CD4-positive, alpha-beta T cell treated with Interleukin-6 at 100 ng/mL for 8 hours (primary cell): ENCODE measurements at regions not wholly inside any gene's neighbourhood (a gene's known extent, or its start where the extent isn't known, plus 50 kb on each side); places are given as distances from the start of the nearest gene placed in this dataset.

Experiments used
- DNase-seq: peaks from one replicate; pipeline ENCODE4 v3.0.0-alpha.2; 2020; ENCODE audit warnings: mixed read lengths, low spot score

DNA sequence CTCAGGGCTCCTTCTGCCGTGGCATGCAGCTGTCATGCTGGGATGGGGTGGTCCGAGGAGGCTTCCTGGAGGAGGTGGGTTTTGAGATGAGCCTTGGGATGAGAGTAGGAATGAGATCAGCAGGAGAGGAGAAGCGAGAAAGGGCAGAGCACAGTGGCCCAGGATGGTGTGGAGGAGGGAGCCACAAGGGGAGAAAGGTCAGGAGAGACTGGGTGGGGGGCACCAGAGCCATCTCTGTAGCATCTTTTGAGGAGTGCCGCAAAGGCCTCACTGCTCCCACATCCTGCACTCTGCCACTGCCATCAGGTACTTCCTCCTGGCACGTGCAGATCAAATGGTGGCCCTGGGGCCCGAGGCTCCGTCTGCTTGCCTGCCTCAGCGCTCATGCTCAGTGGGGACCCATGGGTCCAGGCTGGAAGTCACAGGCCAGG lies 150.2 kb downstream of the MACROH2A1 start:
- DNase-seq, result no peak

DNA sequence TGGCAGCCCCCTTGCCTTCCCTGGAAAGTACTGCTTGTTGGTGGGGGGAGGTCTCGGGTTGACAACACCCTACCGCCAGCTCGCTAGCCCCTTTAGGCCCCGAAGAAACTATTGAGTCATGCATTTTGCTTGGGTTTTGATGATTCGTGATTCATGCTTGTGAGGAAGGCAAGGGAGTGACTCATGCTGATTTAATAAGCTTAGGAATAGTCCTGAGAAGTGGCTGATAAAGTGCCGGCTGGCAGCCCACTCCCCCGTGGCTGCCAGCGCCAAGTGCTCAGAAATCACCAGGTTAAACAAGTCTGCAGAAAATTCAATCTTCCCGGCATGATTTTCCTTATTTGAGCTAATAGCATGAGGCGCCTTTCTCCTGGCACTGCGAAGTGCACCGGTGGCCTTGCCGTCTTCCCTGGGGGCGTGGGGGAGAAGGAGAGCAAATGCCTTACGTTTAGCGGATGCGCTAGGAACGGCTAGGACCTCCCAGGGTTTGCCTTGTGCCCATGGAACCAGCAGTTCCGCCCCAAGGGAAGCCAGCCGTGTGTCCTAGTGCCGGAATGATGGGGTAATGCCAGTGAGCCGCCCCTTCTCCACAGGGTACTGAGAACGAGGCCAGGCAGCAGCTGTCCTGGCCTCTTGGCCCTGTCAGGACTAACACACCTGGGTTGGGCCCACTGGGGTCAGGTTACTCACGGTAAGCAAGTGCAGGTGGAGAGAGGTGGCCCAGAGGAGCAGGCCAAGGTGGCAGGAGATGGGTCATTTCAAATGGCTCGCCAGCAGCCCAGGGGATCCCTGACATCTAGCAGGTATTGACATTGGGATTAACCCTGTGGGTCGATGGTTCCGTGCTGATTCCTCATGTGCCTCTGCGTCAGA lies 151.9 kb downstream of the MACROH2A1 start:
- no peak for DNase-seq

DNA sequence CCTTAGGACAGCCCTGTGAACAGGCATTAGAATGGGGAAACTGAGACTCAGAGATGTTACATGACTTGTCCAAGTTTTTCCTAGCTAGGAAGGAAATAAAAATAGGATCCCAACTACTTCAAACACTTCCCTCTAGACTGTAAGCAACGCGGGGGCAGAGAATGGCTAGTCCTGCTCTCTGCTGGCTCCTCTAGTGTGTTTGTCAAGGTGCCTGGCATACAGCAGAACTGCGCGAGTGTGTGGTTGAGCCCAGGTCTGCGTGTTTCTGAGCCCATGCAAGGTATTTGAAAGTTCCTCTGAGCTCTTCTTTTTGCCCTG lies 152.5 kb downstream of the MACROH2A1 start:
- no peak for DNase-seq

DNA sequence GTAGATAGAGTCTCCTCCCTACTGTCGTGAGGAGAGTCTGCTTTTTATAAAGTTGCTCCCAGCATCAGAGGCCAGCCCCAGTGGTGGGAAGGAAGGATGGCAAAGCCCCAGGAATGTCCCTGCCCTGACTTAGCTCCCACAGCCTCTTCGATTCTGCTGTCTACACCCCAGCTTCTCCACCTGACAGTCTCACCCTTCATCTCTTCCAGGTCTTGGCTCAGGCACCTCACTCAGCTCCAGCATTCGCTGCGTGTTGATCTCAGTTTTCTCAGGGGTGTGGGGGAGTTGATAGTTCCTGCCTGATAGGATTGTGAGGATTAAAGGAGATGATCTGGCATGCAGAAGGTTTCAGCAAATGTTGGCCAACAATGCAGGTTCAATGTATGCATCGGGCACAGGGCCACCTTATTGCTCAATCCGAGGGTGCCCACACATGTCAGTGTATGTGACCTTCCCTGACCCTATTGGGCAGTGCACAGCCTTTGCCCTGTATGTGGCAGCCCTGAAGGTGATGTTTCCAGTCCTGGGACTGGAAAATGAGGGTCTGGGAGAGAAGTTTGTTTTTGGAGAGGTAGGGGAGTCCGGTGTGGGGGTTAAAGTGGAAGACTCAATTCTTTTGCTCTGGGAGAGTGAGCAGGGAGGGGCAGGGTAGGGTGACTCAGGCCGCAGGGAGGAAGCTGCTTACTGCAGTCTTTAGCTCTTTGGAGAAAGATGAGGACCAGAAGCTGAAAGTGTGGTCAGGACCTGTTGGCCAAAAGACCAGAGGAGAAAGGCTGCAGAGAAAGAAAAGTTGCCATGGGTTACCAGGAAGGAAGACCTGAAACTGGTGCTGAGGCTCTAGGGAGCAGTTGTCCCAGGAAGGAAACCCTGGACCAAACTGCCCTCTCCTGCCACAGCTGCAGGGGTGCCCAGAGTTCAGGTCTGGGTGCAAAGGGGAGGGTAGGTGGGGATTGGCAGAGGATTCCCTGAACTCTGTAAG lies 153.2 kb downstream of the MACROH2A1 start:
- DNase-seq, result no peak

DNA sequence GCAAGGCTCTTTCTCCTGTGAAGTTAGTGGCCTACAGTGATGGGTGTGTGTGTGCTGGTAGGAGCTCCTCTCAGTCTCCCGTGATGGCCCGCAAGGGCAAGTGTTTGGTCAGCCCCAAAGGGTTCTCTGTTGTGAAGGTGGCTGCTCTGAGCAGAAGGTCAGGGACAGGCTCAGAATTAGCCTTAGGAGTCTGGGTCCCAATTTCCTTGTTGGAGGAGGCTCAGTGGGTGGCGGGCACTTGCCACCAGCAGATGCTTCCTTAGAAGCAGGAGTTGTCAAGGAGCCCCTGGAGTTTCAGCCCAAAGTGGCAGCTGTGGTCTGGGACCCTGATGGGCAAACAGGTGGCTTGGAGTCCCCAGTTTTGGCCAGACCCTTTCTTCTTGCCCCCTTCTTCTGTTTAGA lies 154.4 kb downstream of the MACROH2A1 start:
- DNase-seq, result no peak

DNA sequence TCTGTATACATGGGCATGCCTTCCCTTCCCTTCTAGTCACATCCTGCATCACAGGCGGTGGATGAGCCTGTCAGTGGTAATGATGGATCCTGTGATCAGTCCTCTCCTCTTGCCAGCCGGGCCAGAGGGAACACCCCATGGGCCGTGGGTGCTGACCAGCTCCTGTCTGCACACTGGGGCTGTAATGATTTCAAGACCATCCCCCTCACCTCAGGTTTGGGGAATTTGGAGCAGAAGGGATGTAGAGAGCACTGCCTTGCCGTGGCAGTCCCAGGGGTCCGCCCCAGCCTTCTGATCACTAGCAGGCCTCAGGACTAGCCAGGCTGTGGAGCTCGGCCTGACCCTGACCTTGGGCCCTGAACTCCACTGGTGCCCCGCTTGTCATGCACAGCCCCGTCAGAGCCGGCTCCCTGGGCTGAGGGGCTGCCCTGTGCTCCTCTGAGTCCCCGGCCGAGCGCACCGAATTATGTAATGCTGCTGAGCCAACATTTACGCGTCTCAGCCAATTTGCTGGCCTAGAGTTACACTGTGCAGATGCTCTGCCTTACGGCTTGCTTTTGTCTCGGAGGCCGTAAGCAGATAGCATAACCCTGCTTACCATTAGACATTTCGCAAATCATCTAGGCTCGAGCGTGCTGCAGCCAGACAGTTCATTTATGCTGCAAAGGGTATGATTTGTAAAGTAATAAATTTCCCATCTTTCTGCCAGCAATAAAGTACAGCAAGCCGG lies 155.3 kb downstream of the MACROH2A1 start:
- no peak for DNase-seq

DNA sequence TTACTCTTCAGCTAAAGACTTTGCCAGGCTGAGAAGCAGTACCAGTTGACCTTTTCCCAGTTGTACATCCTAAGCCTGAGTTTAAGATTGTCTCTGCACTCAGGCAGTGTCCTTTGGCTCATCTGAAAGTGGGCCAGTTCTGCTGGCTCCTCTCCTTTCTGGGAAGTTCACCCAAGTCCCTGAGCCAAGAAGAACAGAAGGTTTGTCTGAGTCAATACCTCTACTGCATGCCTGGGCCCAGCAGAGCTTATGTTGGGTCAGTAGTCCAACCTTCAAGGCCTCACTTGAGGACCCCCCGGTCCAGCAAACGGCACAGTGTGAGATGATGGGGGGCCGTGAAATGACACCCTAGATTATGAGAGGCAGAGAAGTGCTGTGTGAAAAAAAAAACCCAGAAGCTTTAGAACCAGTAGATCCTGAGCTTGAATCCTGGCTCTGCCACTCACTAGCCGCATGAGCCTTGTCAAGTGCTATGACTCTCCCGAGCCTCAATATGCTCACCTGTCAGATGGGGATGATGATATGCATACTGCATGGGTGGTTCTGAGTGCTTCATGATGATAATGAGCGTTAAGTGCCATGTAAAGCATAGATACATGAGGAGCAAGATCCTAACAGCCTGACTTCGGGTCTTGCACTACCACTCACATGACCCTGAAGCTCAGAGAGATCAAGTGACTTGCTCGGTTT lies 156.0 kb downstream of the MACROH2A1 start:
- no peak for DNase-seq

DNA sequence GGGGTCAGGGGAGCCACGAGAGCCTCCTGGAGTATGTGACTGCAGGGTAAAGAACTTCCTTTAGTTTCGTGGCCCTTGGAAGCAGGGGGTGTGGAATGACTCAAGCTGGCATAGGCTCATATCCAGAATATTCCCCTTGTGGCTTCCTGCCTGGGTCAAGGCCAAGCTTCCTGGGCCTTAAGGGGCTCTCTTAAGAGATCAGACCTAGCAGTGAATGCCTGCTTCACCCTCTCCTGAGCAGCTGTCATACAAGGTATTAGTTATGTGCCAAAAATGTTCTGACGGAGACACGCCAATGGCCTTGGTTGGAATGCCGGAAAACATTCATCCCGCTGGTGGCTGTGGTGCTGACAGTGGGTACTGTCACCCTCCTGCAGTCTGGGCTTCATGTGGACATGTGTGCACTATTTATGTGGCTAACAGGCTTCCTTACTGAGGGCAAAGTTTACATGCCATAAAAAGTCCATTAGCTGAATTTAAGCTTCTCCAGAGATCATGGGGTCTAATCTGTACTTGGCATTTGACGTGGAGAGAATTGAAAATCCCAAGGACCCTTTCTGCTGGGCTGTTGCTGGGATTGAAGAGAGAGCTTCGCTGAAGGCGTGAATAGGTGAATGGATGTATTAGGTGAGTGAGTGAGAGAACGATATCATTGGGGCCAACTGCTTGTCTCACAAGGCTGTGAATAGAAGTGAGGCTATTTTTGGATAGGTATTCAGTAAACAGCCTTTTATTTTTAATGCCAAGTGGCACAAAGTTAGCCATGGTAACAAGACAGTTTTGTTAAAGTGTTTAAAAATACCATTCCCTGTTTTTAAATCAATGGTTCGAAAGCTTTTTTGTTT lies 156.8 kb downstream of the MACROH2A1 start:
- DNase-seq, result no peak

DNA sequence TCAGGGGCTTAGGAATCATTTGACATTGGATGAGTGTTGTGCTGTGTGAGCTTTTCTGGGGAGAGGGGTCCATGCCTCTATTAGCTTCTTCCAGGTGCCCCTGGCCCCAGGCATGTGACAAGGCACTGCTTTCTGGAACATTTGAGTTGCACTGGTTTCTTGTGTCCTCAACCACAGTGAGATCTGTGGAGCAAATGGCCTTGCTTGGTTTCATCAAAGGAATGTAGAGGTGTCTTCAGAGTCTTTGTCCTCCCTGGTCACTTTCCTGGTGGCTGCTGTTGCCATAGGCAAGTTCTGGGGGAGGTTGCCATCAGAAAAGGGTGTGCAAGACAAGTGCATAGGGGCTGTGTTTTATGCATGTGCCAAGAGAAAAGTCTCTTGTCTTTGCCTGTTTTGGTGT lies 157.5 kb downstream of the MACROH2A1 start:
- DNase-seq, result no peak

DNA sequence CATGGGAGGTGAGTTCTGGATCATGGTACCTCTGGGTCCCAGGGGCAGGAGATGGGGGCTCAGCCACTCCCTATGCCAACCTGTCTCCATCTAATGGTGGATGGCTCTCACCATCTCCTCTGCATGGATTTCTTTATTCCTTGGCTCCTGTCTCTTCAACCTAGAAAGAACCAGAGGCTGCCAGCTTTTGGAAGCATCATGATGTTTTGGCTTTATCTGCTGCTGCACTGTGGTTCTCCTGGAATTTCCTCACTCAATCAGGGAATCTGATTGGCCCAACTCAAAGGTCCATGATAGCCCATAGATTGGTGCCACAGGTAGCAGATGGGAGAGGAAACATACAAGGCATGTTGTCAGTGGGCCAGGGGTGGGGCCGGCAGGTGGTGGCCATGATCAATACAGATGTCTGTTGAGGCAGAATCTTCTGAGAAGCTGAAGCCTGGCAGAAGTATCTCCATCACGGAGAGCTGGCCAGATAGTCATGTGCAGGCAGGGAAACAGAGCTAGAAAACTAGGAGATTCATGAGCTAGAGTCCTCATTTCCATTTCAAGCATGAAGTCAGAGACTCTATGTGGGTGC lies 158.2 kb downstream of the MACROH2A1 start:
- DNase-seq, result no peak

DNA sequence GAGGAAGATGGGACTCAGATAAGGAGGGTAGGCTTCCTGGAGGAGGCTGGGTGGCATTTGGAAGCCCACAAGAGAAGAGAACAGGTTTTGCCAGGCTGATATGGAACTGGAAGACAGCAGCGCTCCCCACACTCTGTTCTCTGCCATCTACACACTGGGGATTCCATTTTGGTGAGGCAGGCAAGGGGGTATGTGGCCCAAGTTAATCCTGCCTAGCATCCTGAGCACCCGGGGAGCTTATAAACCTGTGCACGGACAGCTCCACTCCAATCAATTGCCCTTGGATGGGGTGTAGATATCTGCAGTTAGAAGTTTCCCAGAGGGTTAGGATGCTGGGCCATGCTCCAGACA lies 158.8 kb downstream of the MACROH2A1 start:
- no peak for DNase-seq

DNA sequence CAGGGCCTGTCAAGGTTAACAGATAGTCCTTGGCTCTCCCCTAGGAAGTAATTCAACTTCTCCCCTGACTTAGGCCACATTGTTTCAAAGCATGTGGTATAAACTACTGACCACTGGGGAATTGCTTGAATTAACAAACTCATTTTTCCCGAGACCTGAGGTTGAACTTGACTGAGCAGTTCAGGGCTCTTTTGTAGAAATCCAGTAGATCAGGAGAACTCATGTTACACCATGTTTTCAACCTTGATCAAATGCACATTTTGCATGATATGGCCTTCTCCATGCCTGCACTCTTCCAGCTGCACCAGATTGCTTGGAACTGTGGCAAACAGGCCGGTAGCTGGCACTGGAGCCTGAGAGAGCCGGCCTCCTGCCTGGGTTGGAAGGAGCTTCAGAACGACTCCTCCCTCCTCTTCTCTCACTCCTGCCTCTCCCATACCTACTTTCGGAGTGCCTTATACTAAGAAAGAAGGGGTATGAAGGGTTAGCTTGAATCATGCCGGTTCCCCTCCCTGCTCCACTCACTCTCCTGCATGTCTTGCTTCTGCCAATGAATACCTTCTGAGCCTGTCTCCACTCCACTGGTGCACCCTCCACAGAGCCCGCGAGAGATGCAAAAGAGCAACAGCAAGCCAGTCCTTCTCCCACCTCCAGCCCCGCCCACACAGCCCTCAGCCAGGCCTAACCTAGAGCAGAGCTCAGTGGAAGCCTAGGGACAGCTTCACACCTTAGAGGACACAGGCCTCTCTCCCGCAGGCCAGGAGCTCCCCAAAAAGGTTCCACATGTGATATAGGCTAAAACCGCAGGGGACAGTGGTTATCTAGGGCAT lies 159.4 kb downstream of the MACROH2A1 start:
- no peak for DNase-seq

DNA sequence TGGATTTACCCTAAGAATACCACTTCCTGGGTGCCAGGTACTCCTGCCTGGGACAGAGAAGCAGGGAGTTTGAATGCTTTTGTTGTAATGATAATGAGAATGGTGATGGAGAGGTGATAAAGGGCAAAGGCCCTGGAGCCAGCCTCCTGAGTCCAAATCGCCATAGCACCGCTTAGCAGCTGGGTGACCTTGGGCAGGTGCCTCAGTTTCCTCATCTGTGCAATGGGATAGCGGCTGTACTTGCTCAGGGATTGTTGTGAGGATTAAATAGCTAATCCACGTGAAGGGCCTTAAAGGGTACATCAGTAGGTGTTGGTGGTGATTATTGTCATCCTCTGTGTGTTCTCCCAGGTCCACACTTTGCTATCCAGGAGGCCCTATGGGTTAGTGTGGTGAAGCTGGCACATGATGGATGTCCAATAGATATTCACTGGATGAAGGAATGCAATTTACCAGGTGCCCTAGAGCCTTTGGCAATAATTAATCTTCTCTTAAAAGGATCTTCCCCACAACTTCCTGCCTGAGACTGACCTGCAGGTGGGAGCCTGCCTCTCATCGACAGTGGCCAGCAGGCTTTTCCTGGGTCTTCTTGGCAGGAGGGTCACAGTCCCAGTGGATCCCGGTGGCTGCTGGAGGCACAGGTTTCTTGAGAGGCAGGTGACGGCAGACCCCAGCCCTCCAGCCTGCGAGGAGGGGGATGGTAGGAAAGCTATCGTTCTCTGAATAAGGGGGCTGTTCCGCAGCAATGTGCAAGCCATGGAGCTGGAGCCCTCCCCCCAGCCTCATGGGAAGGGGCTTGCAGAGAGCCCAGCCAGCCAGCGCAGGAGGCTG lies 160.2 kb downstream of the MACROH2A1 start:
- no peak for DNase-seq

DNA sequence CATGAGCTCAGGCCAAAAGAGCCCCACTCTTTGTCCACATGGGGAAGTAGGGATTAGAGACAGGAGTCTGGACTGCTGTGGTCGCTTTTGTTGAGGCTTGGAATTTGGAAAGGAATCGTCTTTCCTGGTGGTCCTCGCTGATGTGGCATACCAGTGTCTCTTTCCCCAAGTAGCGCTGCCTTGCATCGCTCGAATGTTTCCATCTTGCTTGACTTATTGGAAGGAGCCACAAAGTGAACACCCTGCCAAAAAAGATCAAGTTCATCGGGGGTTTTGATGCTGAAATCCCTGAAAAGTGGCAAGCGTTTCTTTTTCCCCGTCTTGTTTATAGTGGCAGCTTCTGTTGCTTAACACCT lies 161.3 kb downstream of the MACROH2A1 start:
- DNase-seq, result no peak

DNA sequence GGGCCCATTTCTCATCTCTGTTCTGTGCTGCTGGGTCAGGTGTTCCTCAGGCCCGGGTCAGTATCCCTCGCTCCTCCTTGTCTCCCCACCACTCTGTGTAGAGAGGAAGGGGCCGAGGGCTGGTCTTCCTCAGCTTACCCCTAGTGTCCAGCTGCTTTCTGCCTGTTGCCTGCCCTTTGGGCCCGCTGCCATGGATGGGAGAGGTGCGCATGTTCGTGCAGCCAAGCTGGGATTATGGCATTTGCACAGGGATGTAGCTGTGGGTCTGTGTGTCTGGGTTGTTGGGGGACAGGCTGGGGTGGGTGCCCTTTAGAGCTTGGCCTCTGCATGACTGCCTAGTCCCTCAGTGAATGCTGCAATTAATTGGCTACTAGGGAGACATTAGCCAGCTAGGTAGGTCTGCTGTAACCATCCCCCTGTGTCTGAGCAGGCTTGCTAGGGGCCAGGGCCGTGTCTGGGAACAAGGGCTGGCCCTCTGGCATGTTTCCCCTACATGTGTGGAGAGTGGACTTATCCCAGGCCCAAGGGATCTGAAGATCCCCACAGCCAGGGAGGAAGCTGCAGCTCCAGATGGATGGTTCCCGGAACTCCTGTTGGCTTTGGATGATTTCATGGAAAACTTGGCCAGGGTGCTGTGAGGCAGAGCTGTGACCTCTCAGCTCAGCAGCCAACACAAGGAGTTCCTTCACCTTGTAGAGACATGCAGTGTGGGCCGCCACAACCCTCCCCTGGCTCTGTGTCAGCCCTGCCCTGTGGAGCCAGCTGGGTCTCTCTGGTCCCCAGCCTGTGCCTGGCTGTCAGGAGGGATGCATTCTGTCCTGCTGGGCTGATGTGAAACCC lies 161.9 kb downstream of the MACROH2A1 start:
- no peak for DNase-seq

DNA sequence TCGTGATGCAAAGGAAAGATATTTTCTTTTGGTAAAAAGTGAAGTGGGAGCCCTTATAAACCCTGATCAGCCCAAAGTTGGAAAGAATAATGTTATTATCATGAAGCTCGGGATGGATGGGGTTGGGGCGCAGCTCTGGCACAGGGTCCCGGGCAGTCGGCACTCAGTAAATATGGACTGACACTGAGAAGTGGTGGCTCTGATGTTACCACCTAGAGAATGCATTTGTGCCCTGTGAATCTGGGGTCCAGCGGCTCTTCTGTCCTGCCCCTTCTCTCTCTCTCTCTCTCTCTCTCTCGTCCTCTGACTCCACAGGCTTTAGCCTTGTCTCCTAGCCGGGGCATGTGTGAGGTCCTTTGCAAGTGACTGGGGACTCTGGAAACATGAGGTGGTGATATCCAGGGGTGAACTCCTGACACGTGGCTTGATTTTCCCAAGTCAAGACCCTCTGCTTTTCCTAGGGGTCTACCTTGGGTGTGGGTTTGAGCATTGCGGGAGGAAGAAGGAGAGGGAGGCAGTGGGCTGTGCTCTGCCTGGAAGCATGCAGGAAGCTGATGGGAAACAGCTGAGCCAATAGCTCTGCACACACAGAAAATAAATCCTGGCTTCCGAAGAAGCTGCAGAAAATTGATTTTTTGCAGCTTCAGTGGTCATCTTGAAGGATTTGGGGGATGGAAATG lies 162.7 kb downstream of the MACROH2A1 start:
- no peak for DNase-seq

DNA sequence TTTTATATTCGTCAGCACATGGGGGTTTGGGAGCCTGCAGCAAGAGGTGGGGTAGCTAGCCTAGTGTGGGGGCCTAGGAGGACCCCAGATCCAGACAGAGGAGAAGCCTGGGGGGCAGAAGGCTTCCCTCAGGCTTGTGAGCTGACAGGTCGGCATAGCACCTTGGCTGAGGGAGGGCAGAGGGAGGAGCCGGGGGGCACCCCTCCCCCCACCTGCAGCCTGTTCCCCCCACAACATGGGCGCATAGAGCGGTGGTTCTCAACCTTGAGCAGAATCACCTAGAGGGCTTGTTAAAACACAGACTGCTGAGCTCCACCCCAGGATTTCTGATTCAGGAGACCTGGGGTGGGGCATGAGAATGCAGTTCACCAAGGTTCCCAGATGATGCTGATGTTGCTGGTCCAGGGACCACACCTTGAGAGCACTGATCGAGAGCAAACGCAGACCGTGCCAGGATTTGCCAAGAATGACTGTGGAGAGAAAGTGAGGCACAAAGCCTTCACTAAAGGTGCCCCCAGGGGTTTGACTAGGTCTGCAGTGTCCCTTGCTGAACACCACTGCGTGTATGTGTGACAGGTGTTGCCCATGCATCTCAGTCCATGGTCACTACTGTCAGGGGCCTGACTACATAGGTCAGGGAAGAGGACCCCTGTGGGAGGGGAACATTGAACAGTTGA lies 163.3 kb downstream of the MACROH2A1 start:
- DNase-seq, result no peak
